HG03469 (cell line): ENCODE measurements at regions not wholly inside any gene's neighbourhood (a gene's known extent, or its start where the extent isn't known, plus 50 kb on each side); places are given as distances from the start of the nearest gene placed in this dataset.

Experiments used
- ATAC-seq: cut with Tn5 transposase; IDR thresholded peaks from one replicate; pipeline ENCODE4 v1.9.1; 2021; ENCODE audit warnings: mild to moderate bottlenecking, moderate library complexity, moderate number of reproducible peaks; ENCODE audit not compliant: unreplicated experiment

- ATAC-seq, result no peak
Observed at GRCh38 chr5:8934455-8934854, 611.4 kb downstream of the SEMA5A start.

- ATAC-seq, result no peak
Observed at GRCh38 chr5:8940934-8941333, 604.9 kb downstream of the SEMA5A start.

GRCh38 chr5:8943301-8943700, 602.6 kb downstream of the SEMA5A start:
- no peak for ATAC-seq

- no peak for ATAC-seq
Observed at GRCh38 chr5:8944005-8944404, 601.9 kb downstream of the SEMA5A start.

GRCh38 chr5:8945972-8946371, 599.9 kb downstream of the SEMA5A start:
- ATAC-seq, result no peak

GRCh38 chr5:8949908-8950307, 596.0 kb downstream of the SEMA5A start:
- ATAC-seq, result peak; percentile 90

- ATAC-seq, result no peak
Observed at GRCh38 chr5:8952147-8952546, 593.7 kb downstream of the SEMA5A start.

GRCh38 chr5:8953016-8953415, 592.9 kb downstream of the SEMA5A start:
- no peak for ATAC-seq

GRCh38 chr5:8953911-8954438, 591.9 kb downstream of the SEMA5A start:
- ATAC-seq, result no peak

GRCh38 chr5:8954801-8955200, 591.1 kb downstream of the SEMA5A start:
- ATAC-seq, result no peak

GRCh38 chr5:8956659-8957058, 589.2 kb downstream of the SEMA5A start:
- no peak for ATAC-seq

GRCh38 chr5:8958602-8959001, 587.3 kb downstream of the SEMA5A start:
- ATAC-seq, result no peak

GRCh38 chr5:8961219-8961618, 584.7 kb downstream of the SEMA5A start:
- ATAC-seq, result no peak

- ATAC-seq, result no peak
Observed at GRCh38 chr5:8961956-8962355, 583.9 kb downstream of the SEMA5A start.

- ATAC-seq, result no peak
Observed at GRCh38 chr5:8981016-8981415, 564.9 kb downstream of the SEMA5A start.

- ATAC-seq, result no peak
Observed at GRCh38 chr5:8981496-8981895, 564.4 kb downstream of the SEMA5A start.

- no peak for ATAC-seq
Observed at GRCh38 chr5:8984386-8984785, 561.5 kb downstream of the SEMA5A start.
